NCI-H82 treated with DMSO at 0.1 percent for 48 hours (cell line): ENCODE measurements at regions not wholly inside any gene's neighbourhood (a gene's known extent, or its start where the extent isn't known, plus 50 kb on each side); places are given as distances from the start of the nearest gene placed in this dataset.
"Not testable (repeated sequence)": the region's sequence is repeated elsewhere in the genome, so short reads cannot be mapped to it uniquely, and the experiment has no call there.

Experiments
- DNase-seq: peaks from one replicate; lab custom pipeline; 2025; ENCODE audit not compliant: unreplicated experiment; lab: John Stamatoyannopoulos, UW

DNA sequence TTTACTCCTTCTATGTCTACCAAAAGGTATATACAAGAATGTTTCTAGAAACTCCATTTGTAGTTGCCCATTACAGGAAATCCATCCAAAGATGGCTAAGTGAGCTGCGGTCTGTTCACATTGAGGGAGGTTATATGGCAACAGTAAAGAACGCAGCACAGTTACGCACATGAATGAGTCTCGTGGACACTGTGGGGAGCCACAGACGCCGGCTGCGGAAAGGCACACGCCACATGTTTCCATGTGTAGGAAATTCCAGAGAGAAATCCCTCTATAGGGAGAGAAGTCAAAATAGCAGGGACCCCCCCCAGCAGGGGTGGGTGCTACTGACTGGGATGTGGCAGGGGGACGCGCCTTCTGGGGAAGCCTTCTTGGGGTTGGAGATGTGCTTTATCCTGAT is 139.0 kb upstream of the NCOR2 start:
- DNase-seq: no peak

DNA sequence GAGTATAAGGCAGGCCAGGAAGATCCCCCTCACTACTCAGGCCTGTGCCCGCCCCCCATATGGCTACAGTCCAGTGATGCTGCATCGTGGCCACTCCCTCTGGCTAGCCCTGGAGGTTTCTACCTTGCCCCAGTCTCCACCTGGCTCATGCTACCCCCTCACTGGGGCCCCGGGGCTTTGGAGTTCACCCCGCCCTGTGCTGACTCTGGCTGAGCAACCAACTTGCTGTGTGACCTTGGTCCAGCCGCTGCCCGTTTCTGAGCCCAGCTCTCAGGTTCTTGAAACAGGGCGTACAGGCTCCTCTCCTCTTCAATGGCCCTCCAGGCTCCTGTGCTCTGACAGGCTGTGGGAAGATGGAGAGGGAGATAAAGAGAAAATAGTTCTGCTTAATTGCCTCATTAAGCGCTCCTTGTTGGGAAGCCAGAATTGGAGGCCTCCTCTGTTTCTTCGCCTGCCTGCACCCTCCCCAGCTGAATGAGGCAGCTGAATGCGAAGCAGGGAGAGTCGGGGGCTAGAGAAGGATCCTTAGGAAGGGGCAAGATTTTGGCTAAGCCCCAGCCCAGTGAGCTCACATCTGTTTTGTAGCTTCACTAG is 138.2 kb upstream of the NCOR2 start:
- DNase-seq: no peak

DNA sequence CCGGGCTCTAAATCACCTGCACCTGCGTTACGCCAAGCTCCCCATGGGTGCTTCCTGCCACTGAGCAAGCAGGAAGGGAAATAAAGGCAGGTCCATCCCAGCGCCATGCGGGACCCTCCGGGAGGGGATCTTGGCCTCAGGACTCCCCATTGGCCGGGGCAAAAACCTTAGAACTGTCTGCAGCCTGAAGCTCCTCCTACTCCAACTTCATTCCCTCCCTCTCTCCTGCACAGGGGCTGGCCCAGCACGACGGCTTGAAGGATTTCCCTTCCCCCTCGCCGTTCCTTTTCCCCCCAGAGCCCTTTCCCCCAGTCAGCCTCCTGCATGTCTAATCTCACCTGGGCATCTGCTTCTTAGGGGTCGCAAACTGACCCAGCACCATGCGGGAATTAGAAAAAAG is 137.2 kb upstream of the NCOR2 start:
- no peak for DNase-seq

DNA sequence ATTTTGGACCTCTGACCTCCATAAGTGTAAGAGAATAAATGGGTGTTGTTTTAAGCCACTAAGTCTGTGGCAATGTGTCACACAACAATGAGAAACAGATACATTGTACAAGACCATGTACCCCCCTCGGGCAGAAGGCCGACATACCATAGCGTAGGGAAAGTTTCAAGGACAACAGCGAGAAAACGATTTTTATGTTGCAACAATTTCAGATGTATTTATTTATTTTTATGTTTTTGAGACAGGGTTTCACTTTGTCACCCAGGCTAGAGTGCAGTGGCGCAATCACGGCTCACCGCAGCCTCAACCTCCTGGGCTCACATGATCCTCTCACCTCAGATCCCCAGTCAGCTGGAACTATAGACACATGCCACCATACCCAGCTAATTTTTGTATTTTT is 136.4 kb upstream of the NCOR2 start:
- no peak for DNase-seq

DNA sequence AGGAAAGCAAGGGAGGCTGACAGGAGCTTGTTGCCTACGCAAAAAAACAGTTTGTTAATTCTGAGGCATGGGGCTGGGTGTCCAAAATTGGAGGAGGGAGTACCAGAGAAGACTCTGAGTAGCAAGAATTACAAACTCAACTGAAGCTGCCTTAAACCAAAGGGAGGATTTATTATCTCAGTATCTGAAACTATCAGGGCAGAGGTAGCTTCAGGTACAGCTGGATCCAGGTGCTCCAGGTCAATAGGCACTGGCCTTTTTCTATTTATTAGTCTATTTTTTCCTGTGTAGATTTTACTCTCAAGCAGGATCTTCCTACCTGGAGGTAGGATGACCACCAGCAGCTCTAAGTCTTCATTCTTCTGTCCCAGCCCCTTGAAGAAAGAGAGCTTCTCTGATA is 135.3 kb upstream of the NCOR2 start:
- no peak for DNase-seq

DNA sequence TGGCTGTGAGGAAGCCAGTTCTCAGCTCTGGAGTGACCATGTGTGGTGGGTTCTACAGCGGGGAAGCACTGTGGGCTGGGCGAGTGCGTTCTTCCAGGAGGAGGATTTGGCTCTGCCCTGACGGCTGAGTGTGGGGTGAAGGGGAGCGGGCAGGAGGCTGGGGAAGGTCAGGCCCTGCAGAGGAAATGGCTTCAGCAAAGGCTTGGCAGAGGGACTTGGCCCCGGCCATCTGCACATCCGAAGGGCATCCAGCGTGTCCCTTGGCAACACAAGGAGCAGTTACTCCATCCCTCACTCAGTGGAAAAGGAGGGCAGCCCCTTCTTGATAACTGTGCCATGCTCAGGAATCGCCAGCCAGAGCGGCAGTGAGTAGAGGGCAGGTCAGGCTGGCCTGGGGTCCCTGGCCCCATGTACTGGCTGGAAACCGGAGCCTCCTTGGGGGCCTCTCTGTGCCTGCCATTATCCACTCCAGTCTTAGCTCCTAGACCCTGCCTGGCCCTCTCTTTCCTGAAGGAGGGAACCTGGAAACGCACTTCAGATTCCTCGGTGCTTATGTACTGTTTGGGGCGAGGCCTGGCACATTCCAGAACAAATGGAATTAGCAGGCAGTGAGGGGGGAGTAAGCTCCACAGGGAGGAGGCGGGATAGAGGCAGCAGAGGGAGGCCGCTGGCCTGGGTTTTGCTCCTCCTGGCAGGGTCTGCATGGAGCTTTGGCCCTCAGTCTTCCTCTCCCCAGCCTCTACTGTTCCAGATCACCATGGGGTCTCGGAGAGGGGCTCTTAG is 133.6 kb upstream of the NCOR2 start:
- no peak for DNase-seq

DNA sequence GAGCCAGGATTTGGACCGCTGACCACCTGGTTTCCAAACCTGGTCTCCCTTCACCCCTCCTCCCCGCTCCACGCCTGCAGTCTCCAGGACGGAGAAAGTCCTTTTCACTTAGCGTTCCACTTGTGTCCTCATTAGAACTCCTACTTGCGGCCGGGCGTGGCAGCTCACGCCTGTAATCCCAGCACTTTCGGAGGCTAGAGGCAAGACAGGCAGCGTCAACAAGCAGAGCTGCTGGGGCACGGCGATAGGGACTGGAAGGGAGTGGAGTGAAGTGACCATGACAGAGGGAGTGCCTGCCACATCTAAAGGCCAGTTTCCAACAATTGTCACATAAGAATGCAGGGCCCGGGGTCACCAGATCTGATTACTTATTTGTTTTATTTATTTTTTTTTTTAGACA is 132.5 kb upstream of the NCOR2 start:
- no peak for DNase-seq

DNA sequence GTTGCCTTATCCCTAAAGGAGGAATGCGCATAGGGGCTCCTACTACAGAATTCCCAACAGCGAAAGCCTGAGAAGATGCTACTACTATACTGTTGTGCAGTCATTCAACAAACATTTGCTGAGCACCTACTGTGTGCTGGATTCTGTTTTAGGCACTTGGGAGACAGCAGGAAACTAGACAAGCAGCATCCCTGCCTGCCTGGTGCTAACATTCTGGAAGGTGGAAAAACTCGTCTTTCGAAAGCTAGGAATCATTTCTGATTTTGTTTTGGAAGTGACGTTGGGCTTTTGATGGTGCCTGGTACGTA is 131.5 kb upstream of the NCOR2 start:
- no peak for DNase-seq

DNA sequence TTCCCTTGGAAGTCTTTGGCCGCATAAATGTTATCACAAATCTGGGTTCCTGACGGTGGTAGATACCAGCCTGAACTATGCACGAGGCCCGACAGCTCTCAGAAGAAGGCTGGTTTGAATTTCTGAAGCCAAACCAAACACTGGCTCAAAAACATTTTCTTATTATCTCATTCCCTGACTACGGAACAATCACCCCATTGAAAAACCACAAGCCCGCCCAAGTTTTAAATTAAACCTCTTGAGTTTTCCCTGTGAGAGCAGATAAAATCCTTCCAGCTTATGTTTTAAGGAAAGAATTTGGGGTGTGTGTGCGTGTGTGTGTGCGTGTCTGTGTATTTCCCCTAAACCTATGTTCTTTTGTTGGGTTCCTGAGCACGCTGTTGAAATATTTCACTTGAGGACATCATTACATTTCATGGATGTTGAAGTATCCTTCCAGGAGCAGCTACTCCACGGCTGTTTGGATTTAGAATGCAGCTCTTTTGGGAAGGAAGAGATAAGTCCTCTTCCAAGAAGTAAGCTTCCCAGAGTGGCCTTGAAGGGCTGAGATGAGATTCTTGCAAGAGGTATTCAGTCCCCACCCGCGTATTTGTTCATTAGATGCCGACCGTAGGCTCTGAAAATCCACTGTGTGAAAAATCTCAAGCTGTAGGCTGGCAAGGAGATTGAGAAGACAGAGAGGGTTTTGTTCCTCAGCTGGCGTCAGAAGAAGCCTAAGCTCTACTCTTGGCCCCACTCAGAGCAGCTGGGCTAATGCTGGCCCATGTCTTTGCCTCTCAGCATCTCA is 131.0 kb upstream of the NCOR2 start:
- DNase-seq: no peak

DNA sequence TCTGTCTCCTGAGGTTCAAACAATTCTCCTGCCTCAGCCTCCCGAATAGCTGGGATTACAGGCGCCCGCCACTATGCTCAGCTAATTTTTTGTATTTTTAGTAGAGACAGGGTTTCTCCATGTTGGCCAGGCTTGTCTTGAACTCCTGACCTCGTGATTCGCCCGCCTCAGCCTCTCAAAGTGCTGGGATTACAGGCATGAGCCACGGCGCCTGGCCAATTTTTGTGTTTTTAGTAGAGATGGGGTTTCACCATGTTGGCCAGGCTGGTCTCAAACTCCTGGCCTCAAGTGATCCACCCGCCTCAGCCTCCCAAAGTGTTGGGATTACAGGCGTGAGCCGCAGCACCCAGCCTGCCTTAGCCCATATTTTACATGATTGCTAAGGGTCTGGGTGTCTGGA is 130.3 kb upstream of the NCOR2 start:
- not testable (repeated sequence) for DNase-seq

DNA sequence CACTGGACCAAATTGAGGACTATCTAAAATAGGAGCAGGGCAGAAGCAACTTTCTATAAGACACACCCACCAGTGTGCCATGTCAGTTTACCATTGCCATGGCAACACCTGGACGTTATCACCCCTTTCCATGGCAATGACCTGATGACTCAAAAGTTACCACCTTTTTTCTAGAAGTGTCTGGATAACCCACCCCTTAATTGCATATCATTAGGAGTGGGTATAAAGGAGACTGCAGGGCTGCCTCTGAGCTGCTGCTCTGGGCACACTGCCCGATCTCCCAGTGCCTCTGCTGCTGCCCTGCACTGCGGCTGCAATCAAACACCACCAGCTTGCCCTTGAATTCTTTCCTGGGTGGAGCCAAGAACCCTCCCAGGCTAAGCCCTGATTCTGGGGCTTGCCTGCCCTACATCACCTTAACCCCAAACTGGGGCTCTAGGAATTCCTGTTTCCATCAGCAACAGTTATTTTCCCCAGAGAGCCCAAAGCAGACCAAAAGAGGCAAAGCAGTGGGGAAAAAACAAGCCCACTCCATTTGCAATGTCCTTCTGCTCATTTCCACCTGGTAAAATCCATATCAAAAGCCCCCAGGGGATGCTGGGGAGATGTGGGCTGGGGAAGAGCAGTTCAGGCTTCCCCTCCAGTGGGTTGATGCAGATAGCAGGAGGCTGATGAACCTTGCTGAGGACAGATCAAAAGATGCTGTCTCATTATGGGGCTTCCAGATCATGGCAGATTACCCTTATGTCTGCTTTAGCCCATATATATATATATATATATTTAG is 129.5 kb upstream of the NCOR2 start:
- DNase-seq: no peak

DNA sequence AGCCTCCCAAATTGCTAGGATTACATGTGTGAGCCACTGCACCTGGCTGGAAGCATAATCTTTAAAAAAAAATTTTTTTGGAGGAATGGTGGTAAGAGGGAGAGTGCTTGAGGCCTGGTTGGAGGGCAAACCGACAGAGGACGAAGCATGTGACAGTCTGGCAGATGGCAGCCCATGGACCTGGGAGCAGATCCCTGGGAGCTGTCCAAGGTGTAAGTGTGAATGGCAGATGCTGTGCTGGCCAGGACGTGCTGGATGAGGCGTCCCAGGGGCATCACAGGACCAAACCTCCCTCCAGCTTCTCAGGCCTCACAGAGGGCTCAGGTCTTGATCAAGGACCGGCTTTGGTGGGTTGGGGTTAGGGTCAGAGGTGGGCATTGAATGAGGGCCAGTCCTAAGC is 128.4 kb upstream of the NCOR2 start:
- no peak for DNase-seq

DNA sequence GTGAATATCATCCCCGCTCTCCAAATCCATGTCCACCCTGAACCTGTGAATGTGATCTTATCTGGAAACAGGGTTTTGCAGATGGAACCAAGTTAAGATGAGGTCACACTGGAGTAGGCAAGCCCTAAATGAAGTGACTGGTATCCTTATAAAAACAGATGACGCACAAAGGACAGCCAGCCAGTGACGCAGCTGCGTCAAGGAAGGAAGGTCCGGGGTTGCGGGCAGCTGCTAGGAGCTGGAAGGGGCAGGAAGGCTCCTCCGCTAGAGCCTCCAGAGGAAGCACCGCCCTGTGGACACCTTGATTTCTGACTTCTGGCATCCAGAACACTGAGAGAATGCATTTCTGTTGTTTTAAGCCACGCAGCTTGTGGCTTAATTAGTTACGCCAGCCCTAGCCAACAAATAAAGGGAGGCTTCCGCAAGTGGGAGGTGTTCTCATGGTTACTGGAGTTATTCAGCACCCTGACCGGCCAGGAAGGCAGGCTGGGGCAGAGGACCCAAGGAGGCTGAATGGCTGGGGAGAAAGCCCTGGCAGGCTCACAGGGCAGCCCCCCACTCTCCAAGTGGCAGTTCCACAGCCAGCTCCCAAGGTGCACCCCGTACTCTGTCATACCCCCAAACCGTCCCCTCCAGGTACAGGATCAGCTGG is 127.6 kb upstream of the NCOR2 start:
- no peak for DNase-seq

DNA sequence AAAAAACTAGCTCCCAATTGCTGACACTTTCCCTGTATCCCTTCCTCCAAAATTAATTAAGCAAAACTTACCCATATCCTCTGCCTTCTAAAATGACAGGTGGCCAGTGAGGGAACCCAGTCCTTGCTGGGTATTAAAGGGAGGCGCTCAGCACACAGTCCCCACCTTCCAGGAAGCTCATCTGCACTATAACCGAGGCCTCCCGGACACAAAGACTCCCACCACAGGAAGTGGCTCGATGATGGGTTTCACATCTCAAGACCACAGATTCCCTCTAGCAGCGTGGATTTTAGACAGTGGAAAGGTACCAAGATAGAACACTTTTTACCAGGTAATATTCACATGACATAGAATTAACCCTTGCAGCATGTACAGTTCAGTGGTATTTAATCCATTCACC is 126.8 kb upstream of the NCOR2 start:
- no peak for DNase-seq

DNA sequence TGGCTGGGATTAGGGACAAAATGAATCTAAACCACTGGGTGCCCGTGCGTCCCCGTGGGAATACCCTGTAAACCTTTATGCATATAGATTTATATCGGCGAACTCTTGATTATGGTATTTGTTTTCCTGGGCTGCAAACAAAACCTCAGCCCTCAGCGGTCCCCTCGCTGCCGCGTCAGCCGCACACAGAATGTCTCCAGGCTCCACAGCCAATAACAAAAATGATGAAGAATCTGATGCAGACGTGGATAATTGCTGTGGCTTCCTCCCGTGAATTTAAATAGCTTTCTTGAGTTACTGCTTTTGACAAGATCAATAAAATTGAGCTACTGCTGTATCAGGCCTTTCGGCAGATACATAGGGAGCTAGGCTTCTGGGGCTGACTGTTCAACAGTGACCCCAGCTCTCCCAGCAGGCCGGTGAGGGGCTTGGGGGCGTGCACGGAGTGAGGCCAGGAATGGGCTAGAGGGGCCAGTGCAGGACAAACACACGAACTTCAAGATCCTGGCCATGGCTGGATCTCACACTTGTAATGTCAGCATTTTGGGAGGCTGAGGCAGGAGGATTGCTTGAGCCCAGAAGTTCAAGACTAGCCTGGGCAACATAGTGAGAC is 125.8 kb upstream of the NCOR2 start:
- no peak for DNase-seq

DNA sequence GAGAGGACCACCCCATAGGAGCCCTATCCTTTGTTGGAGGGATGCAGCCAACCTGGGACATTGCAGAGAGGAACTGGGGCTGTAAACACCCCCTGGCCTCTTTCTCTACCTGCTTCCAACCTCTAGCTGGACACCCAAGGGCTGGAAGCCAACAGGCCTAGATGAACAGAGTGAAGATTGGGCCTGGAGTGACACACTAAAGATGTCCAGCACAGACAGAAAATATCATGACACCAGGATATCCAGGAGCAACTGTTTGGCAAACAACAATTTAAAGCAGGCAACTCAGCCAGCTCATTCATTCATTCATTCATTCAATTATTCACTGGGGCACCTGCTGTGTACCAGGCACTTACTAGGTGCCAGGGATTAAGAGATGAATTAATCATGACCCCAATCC is 125.0 kb upstream of the NCOR2 start:
- no peak for DNase-seq

DNA sequence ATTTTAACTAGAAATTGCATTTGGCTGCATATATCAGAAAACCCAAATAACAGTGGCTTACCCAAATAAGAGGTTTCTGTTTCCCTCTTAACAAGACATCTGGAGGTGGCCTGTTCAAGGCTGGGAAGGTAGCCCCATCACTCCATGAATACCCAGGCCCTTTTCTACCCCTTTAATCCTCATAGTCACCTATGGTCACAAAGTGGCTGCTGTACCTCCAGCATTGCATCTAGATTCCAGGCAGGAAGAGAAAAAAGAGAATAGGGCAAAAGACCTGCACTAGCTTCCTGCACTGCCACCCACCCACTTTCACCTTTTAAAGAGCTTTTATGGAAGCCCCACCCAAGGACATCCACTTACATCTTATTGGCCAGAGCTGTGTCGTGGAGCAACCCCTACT is 124.0 kb upstream of the NCOR2 start:
- DNase-seq: no peak

DNA sequence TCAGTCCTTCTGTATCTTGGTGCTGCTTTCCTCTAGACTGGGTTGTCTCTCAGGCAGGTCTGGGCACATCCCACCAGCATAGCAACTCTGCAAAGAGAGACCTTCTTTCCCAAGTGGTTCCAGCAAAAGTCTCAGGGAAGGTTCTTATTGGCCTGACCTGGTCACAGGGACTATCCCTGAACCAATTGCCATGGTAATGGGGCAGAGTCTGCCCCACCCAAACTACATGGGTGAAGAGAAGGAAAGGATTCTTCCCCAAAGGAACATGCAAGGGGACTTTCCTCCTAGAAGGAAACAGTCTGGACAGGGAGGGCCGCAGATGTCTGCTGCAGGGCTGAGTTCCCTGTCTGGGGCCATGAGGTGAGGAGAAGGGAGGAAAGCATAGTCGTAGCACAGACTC is 122.2 kb upstream of the NCOR2 start:
- no peak for DNase-seq

DNA sequence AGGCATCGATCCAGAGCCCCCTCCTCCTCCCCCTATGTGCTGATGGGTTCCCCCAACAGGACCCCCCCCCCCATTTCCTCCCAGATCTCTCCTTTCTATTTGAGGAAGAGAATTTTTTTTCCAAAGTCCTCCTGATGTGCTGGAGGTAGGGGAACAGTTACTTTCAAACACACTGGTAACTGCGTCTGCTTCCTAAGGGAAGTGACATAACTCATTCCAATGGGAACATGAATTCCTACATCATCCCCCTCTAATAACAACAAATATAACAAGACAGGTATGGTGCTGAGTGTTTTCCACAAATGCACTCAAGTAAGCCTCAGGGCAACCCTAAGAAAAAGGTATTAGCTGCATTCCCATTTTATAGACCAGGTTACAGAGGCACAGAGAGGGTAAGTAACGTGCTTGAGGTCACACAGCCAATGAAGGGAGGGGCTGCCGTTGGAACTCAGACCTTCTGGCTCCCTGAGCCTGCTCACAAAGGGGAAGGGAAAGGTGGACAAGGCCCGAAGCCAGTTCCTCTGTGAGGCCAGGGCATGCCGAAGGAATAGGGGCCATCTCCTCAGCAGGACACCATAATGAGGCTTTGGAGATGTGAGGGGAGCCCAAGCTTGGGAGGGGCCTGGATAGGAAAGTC is 121.1 kb upstream of the NCOR2 start:
- DNase-seq: no peak

DNA sequence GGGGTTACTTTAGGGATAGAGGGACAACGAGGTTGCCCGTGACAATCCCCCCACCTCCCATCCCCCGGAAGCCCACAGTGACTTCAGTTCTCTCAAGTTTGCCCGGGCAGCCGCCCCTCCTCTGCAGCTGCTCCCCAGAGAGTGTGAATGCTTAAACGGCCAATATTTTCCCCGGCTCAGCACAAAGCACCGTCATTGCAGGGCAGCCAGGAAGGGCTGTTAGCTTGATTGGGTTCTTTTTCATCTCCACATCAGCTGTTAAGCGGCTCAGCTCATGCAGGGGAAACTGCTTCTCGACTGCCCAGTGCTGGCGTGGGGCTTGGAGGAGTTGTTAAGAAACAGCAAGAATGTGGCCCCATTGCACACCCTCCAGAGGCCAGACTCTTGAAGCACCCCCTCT is 120.5 kb upstream of the NCOR2 start:
- DNase-seq: no peak
